Tibial artery (tissue), 4 donors: ENCODE measurements at regions not wholly inside any gene's neighbourhood (a gene's known extent, or its start where the extent isn't known, plus 50 kb on each side); places are given as distances from the start of the nearest gene placed in this dataset.

Source experiments
- DNase-seq, 2 donors: peaks; one replicate each; pipeline ENCODE4 v3.0.0-alpha.2; 2019
- H3K27ac ChIP-seq, 2 donors: fragments of 200-600 bp; sonication (generic) in 1 of 2; 1 replicate in 1 of 2; 2 replicates in 1 of 2; pipeline ENCODE4 v1.5.1; 2018 to 2019; ENCODE audit warnings: mild to moderate bottlenecking in 1 of 2
- H3K27me3 ChIP-seq, 2 donors: fragments of 200-600 bp; sonication (generic) in 1 of 2; one replicate each; pipeline versions ENCODE4 v1.5.1 to v1.6.0; 2016 to 2019
- H3K36me3 ChIP-seq, 3 donors: fragments of 200-600 bp; sonication (generic) in 2 of 3; one replicate each; pipeline ENCODE4 v1.5.1; 2016 to 2019; ENCODE audit warnings: mild to moderate bottlenecking in 2 of 3
- H3K4me1 ChIP-seq, 4 donors: fragments of 200-600 bp; sonication (generic) in 2 of 4; 1 replicate in 3 of 4; 2 replicates in 1 of 4; pipeline ENCODE4 v1.5.1; 2016 to 2019
- H3K4me3 ChIP-seq, 2 donors: fragments of 200-600 bp; sonication (generic) in 1 of 2; 1 replicate in 1 of 2; 2 replicates in 1 of 2; pipeline ENCODE4 v1.5.1; 2018 to 2019; ENCODE audit warnings: mild to moderate bottlenecking in 2 of 2
- H3K9me3 ChIP-seq, 3 donors: fragments of 200-600 bp; sonication (generic) in 1 of 3; one replicate each; pipeline ENCODE4 v1.5.1; 2016 to 2019
- intact Hi-C: fragments of 100-400 bp; cut with DNase I; formaldehyde crosslinking; loops from one replicate; pipeline ENCODE4 v1.15.0; 2023; ENCODE audit warnings: low total_unique reads
- TF ChIP-seq, protein P1 (sequence below), 2 experiments: fragments of 200-600 bp in 1 of 2; fragments of 450-650 bp in 1 of 2; IDR thresholded peaks; one replicate each; pipeline ENCODE4 v1.5.1; 2017 to 2019; ENCODE audit warnings: antibody characterized with exemption in 2 of 2, mild to moderate bottlenecking in 1 of 2, moderate library complexity in 1 of 2

DNA sequence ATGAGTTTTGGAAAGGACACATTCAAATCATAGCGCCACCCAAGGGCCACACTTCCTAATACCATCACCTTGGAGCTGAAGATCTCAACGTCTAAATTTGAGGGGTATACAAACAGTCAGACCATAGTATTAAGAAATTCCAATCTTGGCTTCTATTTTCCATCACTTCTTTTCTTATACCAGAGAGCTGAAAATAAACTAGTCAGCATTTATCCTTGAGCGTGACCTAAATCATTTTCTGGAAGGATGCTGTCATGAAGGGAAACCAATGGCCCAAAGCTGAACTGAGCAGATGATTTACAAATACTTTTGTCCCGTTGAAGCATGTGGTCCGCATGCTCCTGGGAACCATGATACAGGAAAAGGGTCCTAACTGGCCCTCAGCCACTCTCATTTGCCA, 921.9 kb downstream of the CCSER2 start:
- intact Hi-C loops, result no loop called here
- Histone ChIP-seq H3K36me3 (no peaks in the 10 kb centered on the region), H3K4me1 (no peaks in the 10 kb centered on the region), H3K9me3 (no peaks in the 10 kb centered on the region), H3K27me3 (no peaks in the 10 kb centered on the region), H3K4me3 (no peak overlapping the region), H3K27ac (no peak overlapping the region)
- DNase-seq, result no peak
- TF ChIP-seq, protein P1, sequence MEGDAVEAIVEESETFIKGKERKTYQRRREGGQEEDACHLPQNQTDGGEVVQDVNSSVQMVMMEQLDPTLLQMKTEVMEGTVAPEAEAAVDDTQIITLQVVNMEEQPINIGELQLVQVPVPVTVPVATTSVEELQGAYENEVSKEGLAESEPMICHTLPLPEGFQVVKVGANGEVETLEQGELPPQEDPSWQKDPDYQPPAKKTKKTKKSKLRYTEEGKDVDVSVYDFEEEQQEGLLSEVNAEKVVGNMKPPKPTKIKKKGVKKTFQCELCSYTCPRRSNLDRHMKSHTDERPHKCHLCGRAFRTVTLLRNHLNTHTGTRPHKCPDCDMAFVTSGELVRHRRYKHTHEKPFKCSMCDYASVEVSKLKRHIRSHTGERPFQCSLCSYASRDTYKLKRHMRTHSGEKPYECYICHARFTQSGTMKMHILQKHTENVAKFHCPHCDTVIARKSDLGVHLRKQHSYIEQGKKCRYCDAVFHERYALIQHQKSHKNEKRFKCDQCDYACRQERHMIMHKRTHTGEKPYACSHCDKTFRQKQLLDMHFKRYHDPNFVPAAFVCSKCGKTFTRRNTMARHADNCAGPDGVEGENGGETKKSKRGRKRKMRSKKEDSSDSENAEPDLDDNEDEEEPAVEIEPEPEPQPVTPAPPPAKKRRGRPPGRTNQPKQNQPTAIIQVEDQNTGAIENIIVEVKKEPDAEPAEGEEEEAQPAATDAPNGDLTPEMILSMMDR (IDR thresholded peaks at IDR 0.05), result no peak

DNA sequence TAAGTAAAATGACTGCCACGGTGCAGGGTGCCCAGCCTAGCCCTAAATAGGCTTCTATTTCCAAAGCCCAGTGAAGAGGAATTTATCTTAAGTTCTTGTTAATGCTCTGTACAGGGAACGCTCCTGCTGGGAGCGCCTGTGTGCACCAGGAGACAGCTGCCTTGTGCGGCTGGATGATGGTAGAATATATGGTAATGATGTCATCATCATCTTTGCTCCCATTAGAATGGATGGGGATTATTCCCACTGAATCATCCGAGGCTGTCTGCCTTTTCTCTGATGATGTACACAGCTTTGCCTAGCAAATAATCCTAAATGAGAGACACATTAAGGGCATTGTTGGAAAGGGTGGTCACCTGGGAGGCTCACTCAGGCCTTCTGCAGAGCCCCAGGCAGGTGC, 928.1 kb downstream of the CCSER2 start:
- Histone ChIP-seq H3K9me3 (no peaks in the 10 kb centered on the region), H3K27me3 (no peaks in the 10 kb centered on the region), H3K36me3 (no peaks in the 10 kb centered on the region), H3K4me3 (no peak overlapping the region), H3K27ac (no peak overlapping the region), H3K4me1 (no peaks in the 10 kb centered on the region)
- intact Hi-C loops, result no loop called here
- TF ChIP-seq, protein P1 (IDR thresholded peaks at IDR 0.05), result no peak
- DNase-seq, result no peak

DNA sequence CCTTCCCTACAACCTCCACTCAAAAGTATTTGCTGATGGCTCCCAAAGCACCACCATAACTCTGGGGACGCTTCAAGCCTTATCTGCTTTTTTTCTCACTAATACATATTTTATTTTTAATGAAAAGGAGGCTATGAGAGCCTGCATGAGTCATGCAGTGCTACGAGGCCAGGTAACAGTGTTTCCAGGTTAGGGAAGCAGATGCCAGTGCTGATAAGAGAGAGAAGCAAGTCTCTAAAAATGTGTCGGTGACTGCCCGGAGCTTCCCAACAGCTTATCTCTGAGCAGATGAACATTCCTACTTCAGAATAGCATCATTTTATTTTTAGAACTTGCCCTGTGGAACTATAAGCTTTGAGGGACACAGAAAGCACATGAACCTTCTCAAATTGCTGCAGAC, 931.5 kb downstream of the CCSER2 start:
- H3K27me3 ChIP-seq, result no peaks in the 10 kb centered on the region
- H3K4me3 ChIP-seq, result no peak overlapping the region
- H3K36me3 ChIP-seq, result no peaks in the 10 kb centered on the region
- intact Hi-C loops, result no loop called here
- DNase-seq, result no peak
- H3K4me1 ChIP-seq, result no peaks in the 10 kb centered on the region
- H3K9me3 ChIP-seq, result no peaks in the 10 kb centered on the region
- no peak overlapping the region for H3K27ac ChIP-seq
- TF ChIP-seq, protein P1 (IDR thresholded peaks at IDR 0.05), result no peak

DNA sequence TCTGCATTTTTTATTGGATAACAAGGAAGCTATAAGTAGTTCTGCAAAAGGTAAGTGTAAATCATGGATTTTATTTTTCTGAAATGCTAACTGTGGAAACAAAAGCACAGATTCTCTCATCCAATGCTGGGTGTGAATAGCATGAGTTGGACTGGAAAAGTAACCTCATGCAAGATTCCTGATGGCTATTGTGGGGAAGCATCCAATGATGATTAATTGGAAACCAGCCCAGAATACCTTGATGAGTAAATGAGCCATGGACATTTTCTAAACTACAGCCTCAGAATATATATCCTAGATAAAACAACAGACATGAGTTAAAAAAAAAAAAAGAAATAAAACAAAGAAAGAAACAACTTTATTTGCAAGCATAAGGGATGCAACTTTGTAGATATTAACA, 934.6 kb downstream of the CCSER2 start:
- intact Hi-C loops, result no loop called here
- Histone ChIP-seq H3K36me3 (no peaks in the 10 kb centered on the region), H3K27ac (no peak overlapping the region)

DNA sequence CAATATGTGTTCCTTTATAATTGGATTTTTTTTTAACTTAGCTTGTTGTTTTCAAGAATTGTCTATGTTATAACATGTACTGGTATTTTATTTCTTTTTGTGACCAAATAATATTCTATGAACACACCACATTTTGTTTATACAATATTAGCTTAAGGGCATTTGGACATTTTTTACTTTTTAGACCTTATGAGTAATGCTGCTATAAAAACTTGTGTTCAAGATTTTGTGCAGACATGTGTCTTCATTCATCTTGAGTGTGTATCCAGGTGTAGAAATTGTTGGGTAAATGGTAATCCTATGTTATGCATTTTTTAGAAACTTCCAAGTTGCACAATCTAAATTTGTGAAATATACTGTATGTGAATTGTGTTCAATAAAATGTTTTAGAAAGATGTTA, 936.7 kb downstream of the CCSER2 start:
- Histone ChIP-seq H3K27ac (no peak overlapping the region), H3K27me3 (no peaks in the 10 kb centered on the region), H3K9me3 (no peaks in the 10 kb centered on the region), H3K4me3 (no peak overlapping the region), H3K36me3 (no peaks in the 10 kb centered on the region), H3K4me1 (no peaks in the 10 kb centered on the region)
- intact Hi-C loops, result no loop called here
- DNase-seq, result no peak
- TF ChIP-seq, protein P1 (IDR thresholded peaks at IDR 0.05), result no peak

More for the DNA sequence above, 934.6 kb downstream of the CCSER2 start:
- DNase-seq, result no peak
- Histone ChIP-seq H3K9me3 (no peaks in the 10 kb centered on the region), H3K4me3 (no peak overlapping the region), H3K27me3 (no peaks in the 10 kb centered on the region), H3K4me1 (no peaks in the 10 kb centered on the region)
- TF ChIP-seq, protein P1 (IDR thresholded peaks at IDR 0.05), result no peak

DNA sequence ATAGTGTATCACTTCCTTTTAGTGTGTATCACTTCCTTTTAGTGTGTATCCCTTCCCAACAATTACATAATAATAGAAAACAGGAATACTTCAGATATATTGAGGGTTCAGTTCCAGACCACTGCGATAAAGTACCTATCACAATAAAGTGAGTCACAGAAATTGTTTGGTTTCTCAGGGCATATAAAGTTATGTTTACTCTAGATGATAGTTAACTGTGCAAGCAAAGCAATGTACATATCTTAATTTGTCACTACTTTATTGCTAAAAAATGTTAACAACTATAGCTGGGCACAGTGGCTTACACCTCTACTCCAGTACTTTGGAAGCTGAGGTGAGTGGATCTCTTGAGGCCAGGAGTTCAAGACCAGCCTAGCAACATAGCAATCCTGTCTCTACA, 938.4 kb downstream of the CCSER2 start:
- Histone ChIP-seq H3K4me3 (no peak overlapping the region), H3K27me3 (no peaks in the 10 kb centered on the region), H3K36me3 (no peaks in the 10 kb centered on the region), H3K27ac (no peak overlapping the region), H3K4me1 (no peaks in the 10 kb centered on the region), H3K9me3 (peaks cover 0 to 7% (median 0%) of the 10 kb centered on the region in 3 donors)
- TF ChIP-seq, protein P1 (IDR thresholded peaks at IDR 0.05), result no peak
- no peak for DNase-seq
- intact Hi-C loops, result no loop called here
